ENCODE measurements at regions not wholly inside any gene's neighbourhood (a gene's known extent, or its start where the extent isn't known, plus 50 kb on each side); places are given as distances from the start of the nearest gene placed in this dataset.
"Not testable (repeated sequence)": the region's sequence is repeated elsewhere in the genome, so short reads cannot be mapped to it uniquely, and the experiment has no call there.

DNA sequence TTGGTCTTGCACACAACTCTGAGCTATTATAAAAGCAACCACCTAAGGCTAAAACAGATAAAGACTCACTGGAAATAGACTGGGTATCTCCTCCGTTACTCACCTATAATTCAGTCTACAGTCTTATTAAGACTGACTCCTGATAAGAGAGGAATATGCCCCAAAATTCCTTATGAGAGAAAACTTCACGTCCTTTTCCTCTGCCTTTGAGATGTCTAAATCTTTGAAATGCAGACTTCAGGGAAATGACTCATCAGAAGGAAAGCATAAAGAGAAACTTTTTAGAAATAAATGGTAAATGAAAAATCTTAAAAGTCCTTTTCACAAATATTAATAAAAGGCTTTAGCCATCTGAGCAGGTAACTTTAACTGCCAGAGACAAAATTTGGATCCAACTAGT is 187.5 kb upstream of the RTL1 start:
- H3K4me3 ChIP-seq (ENCODE audit: control insufficient read depth, low read depth, low read length): no peak overlapping the region
- TF ChIP-seq, protein P1, sequence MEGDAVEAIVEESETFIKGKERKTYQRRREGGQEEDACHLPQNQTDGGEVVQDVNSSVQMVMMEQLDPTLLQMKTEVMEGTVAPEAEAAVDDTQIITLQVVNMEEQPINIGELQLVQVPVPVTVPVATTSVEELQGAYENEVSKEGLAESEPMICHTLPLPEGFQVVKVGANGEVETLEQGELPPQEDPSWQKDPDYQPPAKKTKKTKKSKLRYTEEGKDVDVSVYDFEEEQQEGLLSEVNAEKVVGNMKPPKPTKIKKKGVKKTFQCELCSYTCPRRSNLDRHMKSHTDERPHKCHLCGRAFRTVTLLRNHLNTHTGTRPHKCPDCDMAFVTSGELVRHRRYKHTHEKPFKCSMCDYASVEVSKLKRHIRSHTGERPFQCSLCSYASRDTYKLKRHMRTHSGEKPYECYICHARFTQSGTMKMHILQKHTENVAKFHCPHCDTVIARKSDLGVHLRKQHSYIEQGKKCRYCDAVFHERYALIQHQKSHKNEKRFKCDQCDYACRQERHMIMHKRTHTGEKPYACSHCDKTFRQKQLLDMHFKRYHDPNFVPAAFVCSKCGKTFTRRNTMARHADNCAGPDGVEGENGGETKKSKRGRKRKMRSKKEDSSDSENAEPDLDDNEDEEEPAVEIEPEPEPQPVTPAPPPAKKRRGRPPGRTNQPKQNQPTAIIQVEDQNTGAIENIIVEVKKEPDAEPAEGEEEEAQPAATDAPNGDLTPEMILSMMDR (conservative IDR thresholded peaks at IDR 0.05; ENCODE audit: control insufficient read depth, insufficient read depth, low read depth, low read length): no peak
- DNase-seq (ENCODE audit: low read depth): no peak

DNA sequence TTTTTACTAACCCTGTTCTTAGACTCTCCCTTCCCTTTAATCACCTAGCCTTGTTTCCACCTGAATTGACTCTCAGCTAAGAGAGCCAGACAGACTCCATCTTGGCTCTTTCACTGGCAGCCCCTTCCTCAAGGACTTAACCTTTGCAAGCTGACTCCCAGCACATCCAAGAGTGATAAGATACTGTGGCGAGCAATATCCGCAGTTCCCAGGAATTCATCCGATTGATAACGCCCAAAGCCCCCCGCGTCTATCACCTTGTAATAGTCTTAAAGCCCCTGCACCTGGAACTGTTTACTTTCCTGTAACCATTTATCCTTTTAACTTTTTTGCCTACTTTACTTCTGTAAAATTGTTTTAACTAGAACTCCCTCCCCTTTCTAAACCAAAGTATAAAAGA is 191.4 kb upstream of the RTL1 start:
- not testable (repeated sequence) for H3K4me3 ChIP-seq (ENCODE audit: control insufficient read depth, low read depth, low read length); DNase-seq (ENCODE audit: low read depth)

DNA sequence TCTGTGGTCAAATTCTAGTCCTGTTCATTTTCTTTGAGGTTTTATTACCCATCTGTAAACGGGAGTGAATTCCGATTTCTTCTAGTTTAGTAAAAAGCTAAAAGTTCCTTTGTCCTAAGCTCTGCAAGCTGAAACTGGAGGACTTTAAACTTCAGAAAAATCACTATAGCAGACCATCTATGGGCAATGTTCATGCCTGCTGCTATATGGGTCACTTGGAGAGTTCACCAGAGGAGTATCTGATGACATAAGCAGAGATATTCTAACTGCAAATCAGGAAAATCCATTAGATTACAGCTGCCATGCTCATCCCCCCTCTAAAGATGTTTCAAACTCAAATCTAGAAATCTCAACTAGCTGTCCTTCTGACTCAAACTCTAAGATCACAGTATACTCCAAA is 193.0 kb upstream of the RTL1 start:
- DNase-seq (ENCODE audit: low read depth): no peak
- H3K4me3 ChIP-seq (ENCODE audit: control insufficient read depth, low read depth, low read length): no peak overlapping the region
- TF ChIP-seq, protein P1 (conservative IDR thresholded peaks at IDR 0.05; ENCODE audit: control insufficient read depth, insufficient read depth, low read depth, low read length): no peak

DNA sequence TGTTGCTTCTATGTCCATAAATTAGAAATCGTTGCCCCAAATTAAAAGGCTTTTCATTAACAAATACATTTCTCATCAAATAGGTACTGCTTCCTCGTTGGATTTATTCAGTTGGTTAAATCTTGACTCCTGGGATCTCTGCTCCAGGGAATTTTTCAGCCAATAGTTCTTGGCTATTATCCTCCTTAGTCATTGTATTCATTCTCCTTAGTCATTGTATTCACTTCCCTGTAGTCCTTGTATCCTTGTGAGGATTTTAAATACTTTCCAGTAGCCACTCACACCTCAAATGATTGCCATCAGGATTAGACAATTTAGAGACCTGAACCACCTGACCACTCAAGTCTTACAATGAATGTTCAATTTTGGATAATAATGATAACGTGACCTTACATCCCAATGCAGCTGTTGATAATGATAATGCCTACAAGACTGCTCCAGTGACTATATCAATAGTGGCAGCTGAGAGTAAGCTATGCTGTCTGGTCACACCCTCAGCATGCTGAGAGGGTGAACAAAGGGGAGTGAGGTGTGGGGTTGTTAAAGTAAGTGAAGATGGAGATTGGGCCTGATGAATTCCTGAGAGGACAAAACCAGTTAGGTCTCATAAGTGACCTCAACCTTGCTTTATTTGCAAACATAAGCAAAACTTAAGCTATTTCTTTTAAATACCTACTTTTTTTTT is 193.7 kb upstream of the RTL1 start:
- H3K4me3 ChIP-seq (ENCODE audit: control insufficient read depth, low read depth, low read length): no peak overlapping the region
- DNase-seq (ENCODE audit: low read depth): no peak
- TF ChIP-seq, protein P1 (conservative IDR thresholded peaks at IDR 0.05; ENCODE audit: control insufficient read depth, insufficient read depth, low read depth, low read length): no peak

DNA sequence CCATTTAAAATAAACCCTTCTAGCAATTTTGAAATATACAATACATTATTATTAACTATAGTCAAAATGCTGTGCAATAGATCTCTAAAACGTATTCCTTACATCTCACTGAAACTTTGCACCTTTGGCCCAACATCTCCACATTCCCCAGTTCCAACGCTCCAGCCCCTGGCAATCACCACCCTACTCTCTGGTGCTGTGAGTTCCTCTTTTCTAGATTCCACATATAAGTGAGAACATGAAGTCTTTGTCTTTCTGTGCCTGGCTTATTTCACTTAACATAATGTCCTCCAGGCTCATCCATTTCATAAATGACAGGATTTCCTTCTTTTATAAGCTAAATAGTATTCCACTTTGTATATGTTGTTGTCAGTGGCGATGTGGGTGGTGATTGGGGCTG is 194.7 kb upstream of the RTL1 start:
- DNase-seq (ENCODE audit: low read depth): no peak
- TF ChIP-seq, protein P1 (conservative IDR thresholded peaks at IDR 0.05; ENCODE audit: control insufficient read depth, insufficient read depth, low read depth, low read length): no peak
- no peak overlapping the region for H3K4me3 ChIP-seq (ENCODE audit: control insufficient read depth, low read depth, low read length)

DNA sequence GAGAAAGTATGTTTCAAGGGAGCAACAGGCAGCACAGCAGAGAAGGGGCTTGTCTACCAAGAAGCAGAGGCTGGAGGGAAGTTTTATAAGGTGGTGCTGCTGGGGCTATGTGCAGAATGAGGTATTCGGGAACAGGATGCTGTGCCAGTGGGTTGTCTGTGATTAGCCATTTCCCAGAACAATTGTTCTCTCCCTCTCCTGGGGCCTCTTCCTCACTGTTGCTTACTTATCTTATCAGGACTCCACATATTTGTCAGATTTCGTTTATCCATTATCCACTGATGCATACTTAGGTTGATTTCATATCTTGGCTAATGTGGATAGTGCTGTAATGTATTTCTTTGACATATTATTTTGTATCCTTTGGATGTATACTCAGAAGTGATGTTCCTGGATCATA is 195.1 kb upstream of the RTL1 start:
- no peak for DNase-seq (ENCODE audit: low read depth)
- TF ChIP-seq, protein P1 (conservative IDR thresholded peaks at IDR 0.05; ENCODE audit: control insufficient read depth, insufficient read depth, low read depth, low read length): no peak
- no peak overlapping the region for H3K4me3 ChIP-seq (ENCODE audit: control insufficient read depth, low read depth, low read length)

DNA sequence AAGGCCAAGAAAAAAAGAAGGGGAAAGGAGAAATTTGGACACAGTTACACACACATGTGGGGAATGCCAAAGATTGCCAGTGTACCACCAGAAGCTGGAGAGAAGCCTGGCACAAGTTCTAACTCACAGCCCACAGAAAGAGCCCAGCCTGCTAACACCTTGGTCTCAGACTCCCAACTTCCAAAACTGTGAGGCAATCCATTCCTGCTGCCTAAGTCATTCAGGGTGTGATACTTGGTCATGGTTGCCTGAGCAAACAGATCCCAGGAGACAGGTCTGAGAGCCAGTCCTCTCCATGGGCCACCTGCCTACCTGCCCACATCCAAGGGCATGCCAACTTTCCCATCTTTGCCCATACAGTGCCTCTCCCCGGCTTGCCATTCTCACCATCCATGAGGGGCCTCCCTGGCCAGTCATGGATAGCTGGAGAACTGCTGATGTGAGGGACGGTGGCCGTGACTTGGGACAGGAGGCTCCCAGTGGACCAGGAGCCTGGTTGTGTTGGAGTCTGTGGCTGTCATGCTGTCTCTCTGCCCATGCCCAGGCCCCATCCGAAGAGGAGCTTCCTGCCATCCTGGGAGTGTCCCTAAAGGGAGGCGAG is 198.0 kb upstream of the RTL1 start:
- no peak overlapping the region for H3K4me3 ChIP-seq (ENCODE audit: control insufficient read depth, low read depth, low read length)
- no peak for DNase-seq (ENCODE audit: low read depth)
- TF ChIP-seq, protein P1 (conservative IDR thresholded peaks at IDR 0.05; ENCODE audit: control insufficient read depth, insufficient read depth, low read depth, low read length): no peak
